Hepatocyte (in vitro differentiated cells): ENCODE measurements at regions not wholly inside any gene's neighbourhood (a gene's known extent, or its start where the extent isn't known, plus 50 kb on each side); places are given as distances from the start of the nearest gene placed in this dataset.

ENCODE experiments used
- CTCF ChIP-seq: fragments of 200-600 bp; sonication (generic); IDR thresholded peaks from 2 replicates; pipeline ENCODE4 v1.5.1; 2016; ENCODE audit warnings: antibody characterized with exemption, mild to moderate bottlenecking; ENCODE audit not compliant: poor library complexity
- EZH2 ChIP-seq: fragments of 200-600 bp; sonication (generic); IDR thresholded peaks from 2 replicates; pipeline ENCODE4 v1.6.1; 2016; ENCODE audit warnings: antibody characterized with exemption, mild to moderate bottlenecking, borderline replicate concordance

- TF ChIP-seq CTCF (no peak), EZH2 (no peak)
Measured at GRCh38 chrX:124239911-124240310, 92.5 kb upstream of the TEX13D start.
